Activated CD4-positive, alpha-beta T cell treated with anti-CD3 and anti-CD28 coated beads, Interleukin-2, amount 50 U/mL, for 1 hour (primary cell): ENCODE measurements at regions not wholly inside any gene's neighbourhood (a gene's known extent, or its start where the extent isn't known, plus 50 kb on each side); places are given as distances from the start of the nearest gene placed in this dataset.

Source experiments
- DNase-seq: peaks from one replicate; pipeline ENCODE4 v3.0.0-alpha.2; 2020

GRCh38 chr14:96617635-96618034, 115.5 kb downstream of the PAPOLA start:
- no peak for DNase-seq

GRCh38 chr14:96622926-96623325, 120.7 kb downstream of the PAPOLA start:
- no peak for DNase-seq

GRCh38 chr14:96623676-96624484, 121.7 kb downstream of the PAPOLA start:
- DNase-seq: no peak

GRCh38 chr14:96624661-96625425, 122.7 kb downstream of the PAPOLA start:
- no peak for DNase-seq

GRCh38 chr14:96625426-96625985, 123.3 kb downstream of the PAPOLA start:
- no peak for DNase-seq

GRCh38 chr14:96626121-96626768, 124.1 kb downstream of the PAPOLA start:
- no peak for DNase-seq

GRCh38 chr14:96626916-96627315, 124.7 kb downstream of the PAPOLA start:
- DNase-seq: no peak

- DNase-seq: no peak
Observed at GRCh38 chr14:96627386-96627785, 125.2 kb downstream of the PAPOLA start.

- DNase-seq: no peak
Observed at GRCh38 chr14:96627811-96628775, 125.9 kb downstream of the PAPOLA start.

- no peak for DNase-seq
Observed at GRCh38 chr14:96629082-96629481, 126.9 kb downstream of the PAPOLA start.

- no peak for DNase-seq
Observed at GRCh38 chr14:96629558-96630222, 127.5 kb downstream of the PAPOLA start.

GRCh38 chr14:96630281-96630680, 128.1 kb downstream of the PAPOLA start:
- DNase-seq: no peak

- no peak for DNase-seq
Observed at GRCh38 chr14:96631030-96631429, 128.8 kb downstream of the PAPOLA start.

- no peak for DNase-seq
Observed at GRCh38 chr14:96631621-96632362, 129.6 kb downstream of the PAPOLA start.

GRCh38 chr14:96632363-96632758, 130.2 kb downstream of the PAPOLA start:
- no peak for DNase-seq

- DNase-seq: no peak
Observed at GRCh38 chr14:96633096-96633495, 130.9 kb downstream of the PAPOLA start.

GRCh38 chr14:96634481-96634880, 132.3 kb downstream of the PAPOLA start:
- DNase-seq: no peak

GRCh38 chr14:96634896-96635295, 132.7 kb downstream of the PAPOLA start:
- DNase-seq: no peak

- DNase-seq: no peak
Observed at GRCh38 chr14:96635850-96636249, 133.7 kb downstream of the PAPOLA start.

GRCh38 chr14:96637521-96637920, 135.3 kb downstream of the PAPOLA start:
- DNase-seq: no peak
